Neural progenitor cell (in vitro differentiated cells): ENCODE measurements at regions not wholly inside any gene's neighbourhood (a gene's known extent, or its start where the extent isn't known, plus 50 kb on each side); places are given as distances from the start of the nearest gene placed in this dataset.

Source experiments
- CTCF ChIP-seq: fragments of 200-600 bp; sonication (generic); IDR thresholded peaks from 2 replicates; pipeline ENCODE4 v1.5.1; 2017; ENCODE audit warnings: antibody characterized with exemption, mild to moderate bottlenecking
- EZH2 ChIP-seq: fragments of 200-600 bp; sonication (generic); IDR thresholded peaks from 2 replicates; pipeline ENCODE4 v1.6.1; 2017; ENCODE audit warnings: antibody characterized with exemption, mild to moderate bottlenecking, moderate library complexity
- EZH2phosphoT487 ChIP-seq: fragments of 200-600 bp; sonication (generic); IDR thresholded peaks from 2 replicates; pipeline ENCODE4 v1.6.1; 2017; ENCODE audit warnings: antibody characterized with exemption

- TF ChIP-seq CTCF (no peak), EZH2phosphoT487 (no peak), EZH2 (no peak)
Observed at GRCh38 chr4:27360790-27361267, 500.2 kb downstream of the STIM2 start.
